NB4 (cell line): ENCODE measurements at regions not wholly inside any gene's neighbourhood (a gene's known extent, or its start where the extent isn't known, plus 50 kb on each side); places are given as distances from the start of the nearest gene placed in this dataset.

Experiments
- CTCF ChIP-seq: IDR thresholded peaks from one replicate; pipeline ENCODE4 v1.5.1; 2012; ENCODE audit warnings: low read depth, low read length
- MAX ChIP-seq: IDR thresholded peaks from 2 replicates; pipeline ENCODE4 v1.6.1; 2011; ENCODE audit warnings: low read depth, low read length
- MYC ChIP-seq: IDR thresholded peaks from 2 replicates; pipeline ENCODE4 v1.6.1; 2011; ENCODE audit warnings: low read depth, low read length
- POLR2A ChIP-seq: IDR thresholded peaks from 2 replicates; pipeline ENCODE4 v1.6.1; 2011; ENCODE audit warnings: mild to moderate bottlenecking; ENCODE audit not compliant: insufficient read length; ENCODE audit errors: extremely low read depth

- TF ChIP-seq CTCF: no peak
- no peak for TF ChIP-seq POLR2A
- TF ChIP-seq MYC: no peak
- no peak for TF ChIP-seq MAX
These were observed 330.3 kb upstream of the SYT1 start for GRCh38 chr12:78534311-78534710.
